Neural cell (in vitro differentiated cells): ENCODE measurements at regions not wholly inside any gene's neighbourhood (a gene's known extent, or its start where the extent isn't known, plus 50 kb on each side); places are given as distances from the start of the nearest gene placed in this dataset.

Source experiments
- EP300 ChIP-seq: fragments of 450-650 bp; conservative IDR thresholded peaks from 2 replicates; pipeline ENCODE4 v1.6.1; 2014; ENCODE audit warnings: antibody characterized with exemption, mild to moderate bottlenecking, moderate library complexity; ENCODE audit not compliant: poor library complexity, severe bottlenecking
- EZH2 ChIP-seq: fragments of 200-600, 300-800 bp; shearing (Covaris generic), sonication (generic); IDR thresholded peaks from 2 replicates; pipeline ENCODE4 v1.6.1; 2014; ENCODE audit warnings: antibody characterized with exemption, low read length, borderline replicate concordance, mild to moderate bottlenecking; ENCODE audit not compliant: insufficient read depth, poor library complexity, severe bottlenecking
- MXI1 ChIP-seq: fragments of 450-650 bp; conservative IDR thresholded peaks from 2 replicates; pipeline ENCODE4 v1.6.1; 2014; ENCODE audit warnings: antibody characterized with exemption, mild to moderate bottlenecking; ENCODE audit not compliant: poor library complexity, severe bottlenecking
- POLR2AphosphoS5 ChIP-seq: IDR thresholded peaks from 2 replicates; pipeline ENCODE4 v1.6.1; 2012
- RAD21 ChIP-seq: fragments of 450-650 bp; conservative IDR thresholded peaks from 2 replicates; pipeline ENCODE4 v1.6.1; 2014; ENCODE audit warnings: antibody characterized with exemption, mild to moderate bottlenecking, moderate library complexity
- SMC3 ChIP-seq: fragments of 450-650 bp; conservative IDR thresholded peaks from 2 replicates; pipeline ENCODE4 v1.6.1; 2014; ENCODE audit warnings: antibody characterized with exemption, mild to moderate bottlenecking, moderate library complexity; ENCODE audit not compliant: poor library complexity
- TAF1 ChIP-seq: IDR thresholded peaks from 2 replicates; pipeline ENCODE4 v1.6.1; 2012; ENCODE audit warnings: low read depth
- TF ChIP-seq, protein P1 (sequence below): fragments of 450-650 bp; IDR thresholded peaks from 2 replicates; pipeline ENCODE4 v1.5.1; 2014; ENCODE audit warnings: antibody characterized with exemption, mild to moderate bottlenecking, moderate library complexity; ENCODE audit not compliant: poor library complexity, severe bottlenecking
- TF ChIP-seq, protein P2 (sequence below): IDR thresholded peaks from 2 replicates; pipeline ENCODE4 v1.6.1; 2012; ENCODE audit warnings: borderline replicate concordance

DNA sequence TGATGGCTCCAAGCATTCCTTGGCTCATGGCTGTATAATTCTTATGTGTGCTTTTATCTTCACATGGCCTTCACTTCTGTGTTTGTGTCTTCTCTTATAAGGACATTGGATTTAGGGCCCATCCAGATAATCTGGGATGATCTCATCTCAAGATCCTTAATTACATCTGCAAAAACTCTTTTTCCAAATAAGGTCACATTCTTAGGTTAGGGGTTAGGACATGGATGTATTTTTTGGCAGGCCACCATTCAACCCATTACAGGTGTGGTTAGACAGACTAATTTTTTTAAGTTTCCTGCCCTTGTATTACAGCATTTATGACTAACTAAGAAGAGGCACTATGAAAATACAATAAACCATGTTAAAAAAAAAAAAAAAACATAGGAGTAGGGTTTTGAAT is 254.0 kb downstream of the TPBG start:
- TF ChIP-seq EZH2 (no peak), RAD21 (no peak), POLR2AphosphoS5 (no peak), TAF1 (no peak), MXI1 (no peak), SMC3 (no peak), EP300 (no peak)
- TF ChIP-seq, protein P1, sequence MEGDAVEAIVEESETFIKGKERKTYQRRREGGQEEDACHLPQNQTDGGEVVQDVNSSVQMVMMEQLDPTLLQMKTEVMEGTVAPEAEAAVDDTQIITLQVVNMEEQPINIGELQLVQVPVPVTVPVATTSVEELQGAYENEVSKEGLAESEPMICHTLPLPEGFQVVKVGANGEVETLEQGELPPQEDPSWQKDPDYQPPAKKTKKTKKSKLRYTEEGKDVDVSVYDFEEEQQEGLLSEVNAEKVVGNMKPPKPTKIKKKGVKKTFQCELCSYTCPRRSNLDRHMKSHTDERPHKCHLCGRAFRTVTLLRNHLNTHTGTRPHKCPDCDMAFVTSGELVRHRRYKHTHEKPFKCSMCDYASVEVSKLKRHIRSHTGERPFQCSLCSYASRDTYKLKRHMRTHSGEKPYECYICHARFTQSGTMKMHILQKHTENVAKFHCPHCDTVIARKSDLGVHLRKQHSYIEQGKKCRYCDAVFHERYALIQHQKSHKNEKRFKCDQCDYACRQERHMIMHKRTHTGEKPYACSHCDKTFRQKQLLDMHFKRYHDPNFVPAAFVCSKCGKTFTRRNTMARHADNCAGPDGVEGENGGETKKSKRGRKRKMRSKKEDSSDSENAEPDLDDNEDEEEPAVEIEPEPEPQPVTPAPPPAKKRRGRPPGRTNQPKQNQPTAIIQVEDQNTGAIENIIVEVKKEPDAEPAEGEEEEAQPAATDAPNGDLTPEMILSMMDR = no peak
- TF ChIP-seq, protein P2, sequence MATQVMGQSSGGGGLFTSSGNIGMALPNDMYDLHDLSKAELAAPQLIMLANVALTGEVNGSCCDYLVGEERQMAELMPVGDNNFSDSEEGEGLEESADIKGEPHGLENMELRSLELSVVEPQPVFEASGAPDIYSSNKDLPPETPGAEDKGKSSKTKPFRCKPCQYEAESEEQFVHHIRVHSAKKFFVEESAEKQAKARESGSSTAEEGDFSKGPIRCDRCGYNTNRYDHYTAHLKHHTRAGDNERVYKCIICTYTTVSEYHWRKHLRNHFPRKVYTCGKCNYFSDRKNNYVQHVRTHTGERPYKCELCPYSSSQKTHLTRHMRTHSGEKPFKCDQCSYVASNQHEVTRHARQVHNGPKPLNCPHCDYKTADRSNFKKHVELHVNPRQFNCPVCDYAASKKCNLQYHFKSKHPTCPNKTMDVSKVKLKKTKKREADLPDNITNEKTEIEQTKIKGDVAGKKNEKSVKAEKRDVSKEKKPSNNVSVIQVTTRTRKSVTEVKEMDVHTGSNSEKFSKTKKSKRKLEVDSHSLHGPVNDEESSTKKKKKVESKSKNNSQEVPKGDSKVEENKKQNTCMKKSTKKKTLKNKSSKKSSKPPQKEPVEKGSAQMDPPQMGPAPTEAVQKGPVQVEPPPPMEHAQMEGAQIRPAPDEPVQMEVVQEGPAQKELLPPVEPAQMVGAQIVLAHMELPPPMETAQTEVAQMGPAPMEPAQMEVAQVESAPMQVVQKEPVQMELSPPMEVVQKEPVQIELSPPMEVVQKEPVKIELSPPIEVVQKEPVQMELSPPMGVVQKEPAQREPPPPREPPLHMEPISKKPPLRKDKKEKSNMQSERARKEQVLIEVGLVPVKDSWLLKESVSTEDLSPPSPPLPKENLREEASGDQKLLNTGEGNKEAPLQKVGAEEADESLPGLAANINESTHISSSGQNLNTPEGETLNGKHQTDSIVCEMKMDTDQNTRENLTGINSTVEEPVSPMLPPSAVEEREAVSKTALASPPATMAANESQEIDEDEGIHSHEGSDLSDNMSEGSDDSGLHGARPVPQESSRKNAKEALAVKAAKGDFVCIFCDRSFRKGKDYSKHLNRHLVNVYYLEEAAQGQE = no peak
